Lower leg skin (tissue), 4 donors: ENCODE measurements at regions not wholly inside any gene's neighbourhood (a gene's known extent, or its start where the extent isn't known, plus 50 kb on each side); places are given as distances from the start of the nearest gene placed in this dataset.

Experiments
- DNase-seq, 2 donors: peaks; one replicate each; pipeline ENCODE4 v3.0.0-alpha.2; 2019; ENCODE audit warnings: low spot score in 2 of 2
- H3K4me3 ChIP-seq: fragments of 200-600 bp; sonication (generic); 2 replicates; pipeline ENCODE4 v1.5.1; 2017; ENCODE audit warnings: mild to moderate bottlenecking, low read depth; ENCODE audit not compliant: poor library complexity, severe bottlenecking
- CTCF ChIP-seq, 3 donors: fragments of 450-650 bp; IDR thresholded peaks; one replicate each; pipeline ENCODE4 v1.5.1; 2016; ENCODE audit warnings: antibody characterized with exemption in 3 of 3, mild to moderate bottlenecking in 3 of 3, moderate library complexity in 2 of 3
- POLR2A ChIP-seq, 2 donors: fragments of 450-650 bp; IDR thresholded peaks; one replicate each; pipeline ENCODE4 v1.6.1; 2016 to 2017; ENCODE audit warnings: antibody characterized with exemption in 2 of 2, mild to moderate bottlenecking in 1 of 2, moderate library complexity in 1 of 2
- WGBS, 2 donors: methylation state at CpG; one replicate each; pipeline ENCODE4 v1.1.5; 2018; 5-methylcytosine and 5-hydroxymethylcytosine counted together
- intact Hi-C: fragments of 100-400 bp; cut with DNase I; formaldehyde crosslinking; loops from one replicate; pipeline ENCODE4 v1.15.0; 2023; ENCODE audit warnings: low total_unique reads

- no peak overlapping the region for H3K4me3 ChIP-seq
- WGBS, 2 donors = 53 to 63% methylated on average over 12 of the region's 12 CpGs
- TF ChIP-seq CTCF (IDR thresholded peaks at IDR 0.05) = no peak
- no peak for TF ChIP-seq POLR2A (IDR thresholded peaks at IDR 0.05)
- intact Hi-C loops = no loop called here
- no peak for DNase-seq
Measured at GRCh38 chr4:187077744-187078401, 354.2 kb upstream of the FAT1 start.

- intact Hi-C loops = no loop called here
- TF ChIP-seq POLR2A (IDR thresholded peaks at IDR 0.05) (no peak), CTCF (IDR thresholded peaks at IDR 0.05) (no peak)
- no peak overlapping the region for H3K4me3 ChIP-seq
- 57 to 59% methylated on average over 4 of the region's 4 CpGs for WGBS, 2 donors
- DNase-seq = no peak
Measured at GRCh38 chr4:187084701-187085100, 361.0 kb upstream of the FAT1 start.

GRCh38 chr4:187085339-187085738 lies 361.7 kb upstream of the FAT1 start:
- no peak for TF ChIP-seq CTCF (IDR thresholded peaks at IDR 0.05)
- TF ChIP-seq POLR2A (IDR thresholded peaks at IDR 0.05) = no peak
- 94 to 96% methylated on average over 3 of the region's 3 CpGs for WGBS, 2 donors
- DNase-seq = no peak
- no peak overlapping the region for H3K4me3 ChIP-seq
- intact Hi-C loops = no loop called here

GRCh38 chr4:187086151-187086550 lies 362.5 kb upstream of the FAT1 start:
- DNase-seq = no peak
- TF ChIP-seq CTCF (IDR thresholded peaks at IDR 0.05) (no peak), POLR2A (IDR thresholded peaks at IDR 0.05) (no peak)
- H3K4me3 ChIP-seq = no peak overlapping the region
- WGBS, 2 donors = 87 to 88% methylated on average over 5 of the region's 5 CpGs
- intact Hi-C loops = no loop called here

- H3K4me3 ChIP-seq = no peak overlapping the region
- no peak for DNase-seq
- TF ChIP-seq POLR2A (IDR thresholded peaks at IDR 0.05) (no peak), CTCF (IDR thresholded peaks at IDR 0.05) (no peak)
- intact Hi-C loops = no loop called here
- WGBS, 2 donors = 70 to 75% methylated on average over 13 of the region's 13 CpGs
Measured at GRCh38 chr4:187088070-187088799, 364.6 kb upstream of the FAT1 start.
